BLaER1 (cell line): ENCODE measurements at regions not wholly inside any gene's neighbourhood (a gene's known extent, or its start where the extent isn't known, plus 50 kb on each side); places are given as distances from the start of the nearest gene placed in this dataset.
"Not testable (repeated sequence)": the region's sequence is repeated elsewhere in the genome, so short reads cannot be mapped to it uniquely, and the experiment has no call there.

Experiments used
- H3K27ac ChIP-seq: shearing (Covaris generic); formaldehyde crosslinking; 2 replicates; pipeline ENCODE4 v1.8.1; 2022
- H3K27me3 ChIP-seq: shearing (Covaris generic); formaldehyde crosslinking; 2 replicates; pipeline ENCODE4 v1.8.1; 2022
- H3K36me3 ChIP-seq: shearing (Covaris generic); formaldehyde crosslinking; 2 replicates; pipeline ENCODE4 v1.8.1; 2022
- H3K4me1 ChIP-seq: shearing (Covaris generic); formaldehyde crosslinking; 2 replicates; pipeline ENCODE4 v1.8.1; 2022
- H3K4me2 ChIP-seq: shearing (Covaris generic); formaldehyde crosslinking; 2 replicates; pipeline ENCODE4 v1.8.1; 2022
- H3K4me3 ChIP-seq: shearing (Covaris generic); formaldehyde crosslinking; 2 replicates; pipeline ENCODE4 v1.8.1; 2022
- H3K9ac ChIP-seq: shearing (Covaris generic); formaldehyde crosslinking; 2 replicates; pipeline ENCODE4 v1.8.1; 2022
- H3K9me3 ChIP-seq: shearing (Covaris generic); formaldehyde crosslinking; 2 replicates; pipeline ENCODE4 v1.8.1; 2022
- H4K20me1 ChIP-seq: shearing (Covaris generic); formaldehyde crosslinking; 2 replicates; pipeline ENCODE4 v1.8.1; 2022
- Cebpa-rat ChIP-seq: shearing (Covaris generic); IDR thresholded peaks from 2 replicates; pipeline ENCODE4 v1.8.1; 2022

DNA sequence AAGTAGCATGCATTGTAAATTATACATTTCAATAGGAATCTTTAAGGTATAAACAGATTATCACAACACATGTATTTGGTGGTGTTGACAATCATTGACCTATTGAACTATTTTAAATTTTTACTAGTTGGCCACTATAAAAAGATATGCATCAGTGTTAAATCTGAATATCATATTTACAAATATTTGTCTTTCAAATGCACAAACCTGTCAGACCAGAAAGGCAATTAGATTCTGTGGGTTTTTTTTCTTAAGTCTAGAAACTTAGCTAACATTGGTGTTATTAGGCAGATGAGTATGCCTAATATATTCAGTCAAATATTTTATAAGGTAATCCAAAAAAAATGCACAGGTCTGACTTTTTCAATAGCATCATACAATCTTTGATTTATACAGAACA, 241.4 kb upstream of the DGKB start:
- Histone ChIP-seq H3K27ac (no peak overlapping the region), H3K9me3 (no peaks in the 10 kb centered on the region), H3K36me3 (no peaks in the 10 kb centered on the region), H3K27me3 (no peaks in the 10 kb centered on the region), H3K4me3 (no peak overlapping the region), H3K4me2 (no peak overlapping the region), H3K9ac (no peak overlapping the region), H3K4me1 (no peaks in the 10 kb centered on the region), H4K20me1 (no peaks in the 10 kb centered on the region)
- no peak for TF ChIP-seq Cebpa-rat

DNA sequence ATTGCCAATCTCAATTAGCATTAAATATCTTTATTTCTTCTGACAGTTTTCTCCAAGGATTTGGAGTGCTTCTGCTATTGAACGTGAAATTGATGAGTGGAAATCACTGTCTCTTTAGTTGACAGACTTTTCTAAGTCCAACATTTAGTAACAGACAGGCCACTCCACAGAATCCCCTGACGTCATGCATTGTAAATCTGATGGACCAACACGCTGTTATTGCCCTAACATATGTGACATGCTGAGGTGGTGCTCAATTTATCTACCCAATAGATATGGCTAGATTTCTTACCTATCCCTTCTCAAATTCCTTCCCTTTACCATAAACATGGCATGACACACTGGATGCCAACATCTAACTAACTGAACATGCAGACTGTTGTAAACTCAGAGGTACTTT, 240.6 kb upstream of the DGKB start:
- no peak overlapping the region for H3K4me3 ChIP-seq
- no peaks in the 10 kb centered on the region for H3K36me3 ChIP-seq
- no peaks in the 10 kb centered on the region for H3K27me3 ChIP-seq
- H3K9ac ChIP-seq, result no peak overlapping the region
- H3K4me1 ChIP-seq, result no peaks in the 10 kb centered on the region
- no peaks in the 10 kb centered on the region for H3K9me3 ChIP-seq
- H4K20me1 ChIP-seq, result no peaks in the 10 kb centered on the region
- no peak overlapping the region for H3K27ac ChIP-seq
- no peak for TF ChIP-seq Cebpa-rat
- no peak overlapping the region for H3K4me2 ChIP-seq

DNA sequence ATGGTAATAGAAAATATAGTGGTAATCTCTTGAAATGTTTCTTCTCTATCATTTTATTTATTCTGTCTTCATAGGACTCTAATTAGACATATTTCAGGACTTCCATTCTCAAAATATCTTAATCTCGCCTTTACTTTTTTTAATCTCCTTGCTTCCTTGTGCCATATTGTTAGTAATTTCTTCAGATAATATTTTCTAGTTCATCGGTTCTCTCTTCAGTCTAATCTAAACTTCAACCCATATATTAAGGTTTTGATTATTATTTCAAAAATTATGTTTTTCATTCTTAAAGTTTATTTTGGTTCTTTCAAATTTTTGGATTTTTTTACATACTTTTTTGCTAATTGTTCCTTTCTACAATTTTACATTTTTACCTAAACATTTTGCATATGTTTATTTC, 237.9 kb upstream of the DGKB start:
- no peak for TF ChIP-seq Cebpa-rat
- no peak overlapping the region for H3K9ac ChIP-seq

DNA sequence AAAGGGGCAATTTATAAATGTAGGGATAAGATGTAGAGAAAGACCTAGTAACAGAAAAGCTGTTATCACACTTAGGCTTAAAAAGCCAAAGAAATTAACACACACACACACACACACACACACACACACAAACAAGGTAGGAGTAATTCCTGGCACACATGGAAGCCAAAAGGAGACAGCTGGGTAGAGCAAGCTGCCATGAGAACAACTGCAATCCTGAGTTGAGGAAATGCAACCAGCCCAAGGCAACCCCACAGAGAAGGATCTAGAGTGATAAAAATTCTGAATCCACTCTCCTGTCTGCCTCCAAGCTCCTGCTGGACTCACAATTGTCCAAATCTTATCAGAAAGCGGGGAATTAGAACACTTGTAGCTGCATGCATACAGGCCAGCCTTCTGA, 229.1 kb upstream of the DGKB start:
- Histone ChIP-seq H3K4me2 (no peak overlapping the region), H3K27me3 (no peaks in the 10 kb centered on the region), H3K27ac (no peak overlapping the region), H4K20me1 (no peaks in the 10 kb centered on the region), H3K4me3 (no peak overlapping the region), H3K36me3 (no peaks in the 10 kb centered on the region), H3K9me3 (no peaks in the 10 kb centered on the region), H3K4me1 (no peaks in the 10 kb centered on the region), H3K9ac (no peak overlapping the region)
- no peak for TF ChIP-seq Cebpa-rat

More for the DNA sequence above, 237.9 kb upstream of the DGKB start:
- H4K20me1 ChIP-seq, result no peaks in the 10 kb centered on the region
- H3K9me3 ChIP-seq, result no peaks in the 10 kb centered on the region
- H3K4me2 ChIP-seq, result no peak overlapping the region
- H3K27ac ChIP-seq, result no peak overlapping the region
- no peak overlapping the region for H3K4me3 ChIP-seq
- no peaks in the 10 kb centered on the region for H3K4me1 ChIP-seq
- no peaks in the 10 kb centered on the region for H3K27me3 ChIP-seq
- no peaks in the 10 kb centered on the region for H3K36me3 ChIP-seq

DNA sequence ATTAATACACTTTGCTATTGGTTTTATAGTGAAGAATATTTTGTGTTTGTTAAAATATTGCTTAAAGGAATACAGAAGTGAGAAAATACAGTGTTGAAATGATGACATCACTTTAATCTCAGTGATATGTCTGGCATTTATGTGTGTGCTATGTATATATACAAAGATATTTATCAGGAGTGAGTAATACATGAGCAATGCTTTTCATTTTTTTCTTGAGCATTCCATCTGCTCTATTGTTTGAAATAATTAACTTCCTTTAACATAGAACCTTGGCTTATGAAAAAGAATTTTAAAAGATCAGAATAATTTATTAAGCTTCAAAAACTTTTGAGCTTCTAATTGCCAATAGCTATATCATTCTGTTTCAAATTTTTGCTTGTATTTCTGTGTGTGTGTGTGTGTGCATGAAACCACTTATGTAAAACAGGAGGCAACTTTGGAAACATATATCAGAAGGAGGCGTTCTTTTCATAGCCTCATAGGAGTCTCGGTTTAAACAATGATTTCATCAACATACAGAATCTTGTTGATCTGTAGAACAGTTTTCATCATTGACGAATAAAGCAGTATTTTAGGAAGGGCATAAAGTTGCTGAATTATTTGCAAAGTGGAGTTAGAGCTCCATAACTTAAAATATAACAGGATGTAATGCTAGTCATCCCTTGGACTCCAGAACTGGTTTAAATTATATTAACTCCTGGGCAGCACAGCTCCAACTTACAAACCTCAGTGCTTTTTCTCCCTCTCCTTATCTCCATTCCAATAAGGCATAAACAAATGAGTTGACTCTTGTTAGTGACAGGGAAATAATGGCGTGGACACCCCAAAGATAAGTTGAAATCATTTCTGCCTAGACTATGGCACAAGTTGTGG, 228.4 kb upstream of the DGKB start:
- no peaks in the 10 kb centered on the region for H3K9me3 ChIP-seq
- H3K4me3 ChIP-seq, result no peak overlapping the region
- H3K27me3 ChIP-seq, result no peaks in the 10 kb centered on the region
- no peak overlapping the region for H3K9ac ChIP-seq
- H3K36me3 ChIP-seq, result no peaks in the 10 kb centered on the region
- no peak overlapping the region for H3K4me2 ChIP-seq
- no peaks in the 10 kb centered on the region for H4K20me1 ChIP-seq
- no peaks in the 10 kb centered on the region for H3K4me1 ChIP-seq
- no peak overlapping the region for H3K27ac ChIP-seq
- TF ChIP-seq Cebpa-rat, result no peak

DNA sequence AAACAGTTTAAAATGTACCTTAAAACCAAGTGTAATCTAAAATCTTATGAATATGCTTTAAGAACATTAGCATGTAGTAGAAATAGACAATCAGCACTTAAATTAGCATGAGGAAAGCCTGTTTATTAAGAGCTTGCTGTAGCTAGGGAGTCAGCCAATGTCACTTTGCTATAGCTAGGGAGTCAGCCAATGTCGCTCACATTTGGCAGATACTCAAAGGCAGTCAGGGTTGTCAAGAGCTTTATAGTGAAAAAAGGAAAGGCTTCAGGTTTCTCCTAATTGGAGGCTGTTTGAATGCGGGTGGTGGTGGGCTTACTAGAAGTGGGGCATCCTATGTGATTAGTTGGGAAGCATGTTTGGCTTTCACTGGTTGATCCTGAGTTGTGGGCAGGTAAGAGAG, 226.2 kb upstream of the DGKB start:
- Histone ChIP-seq H4K20me1 (no peaks in the 10 kb centered on the region), H3K27me3 (no peaks in the 10 kb centered on the region), H3K27ac (no peak overlapping the region), H3K9ac (no peak overlapping the region), H3K4me3 (no peak overlapping the region), H3K9me3 (no peaks in the 10 kb centered on the region), H3K4me1 (no peaks in the 10 kb centered on the region), H3K36me3 (no peaks in the 10 kb centered on the region), H3K4me2 (no peak overlapping the region)
- TF ChIP-seq Cebpa-rat, result no peak

DNA sequence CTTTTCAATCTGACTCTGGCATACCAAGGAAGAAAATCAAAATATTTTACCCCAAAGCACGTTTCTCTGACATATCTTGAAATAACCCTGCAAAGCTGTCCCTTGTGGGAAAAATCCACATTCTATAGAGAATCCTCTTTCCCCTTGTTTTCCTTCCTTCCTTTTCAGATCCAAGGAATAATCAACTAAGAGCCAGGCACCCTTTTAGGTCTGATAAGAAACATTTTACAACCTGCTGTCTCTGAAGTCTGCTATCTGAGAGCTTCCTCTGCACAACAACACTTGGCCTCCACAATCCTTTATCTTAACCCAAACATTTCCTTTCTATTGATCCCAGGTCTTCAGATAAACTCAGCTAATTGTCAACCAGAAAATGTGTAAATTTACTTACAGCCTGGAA, 224.1 kb upstream of the DGKB start:
- not testable (repeated sequence) for H3K36me3 ChIP-seq, H3K27me3 ChIP-seq, H4K20me1 ChIP-seq, H3K4me1 ChIP-seq, H3K9me3 ChIP-seq, H3K9ac ChIP-seq, H3K4me3 ChIP-seq, H3K4me2 ChIP-seq, H3K27ac ChIP-seq

DNA sequence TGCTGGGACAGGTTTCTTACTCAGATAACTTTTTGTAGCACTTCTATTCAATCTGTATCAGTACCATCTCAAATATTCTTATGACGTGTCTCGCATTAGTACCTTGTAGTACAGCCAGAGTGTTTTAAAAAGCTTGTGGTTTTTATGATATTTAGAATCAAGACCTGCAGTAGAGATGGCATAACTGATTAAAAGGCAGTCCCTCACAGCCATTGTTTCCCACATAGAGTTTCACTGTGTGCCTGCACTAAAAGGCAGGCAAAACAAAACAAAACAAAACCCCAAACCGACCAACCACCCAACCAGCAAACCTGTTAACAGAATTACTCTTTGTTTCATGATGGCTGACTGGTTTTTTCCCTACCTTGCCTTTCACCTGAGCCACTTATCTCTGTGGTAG, 221.3 kb upstream of the DGKB start:
- Histone ChIP-seq H3K27me3 (no peaks in the 10 kb centered on the region), H3K4me1 (no peaks in the 10 kb centered on the region), H3K9me3 (no peaks in the 10 kb centered on the region), H4K20me1 (no peaks in the 10 kb centered on the region), H3K27ac (no peak overlapping the region), H3K9ac (no peak overlapping the region), H3K4me2 (no peak overlapping the region), H3K36me3 (no peaks in the 10 kb centered on the region), H3K4me3 (no peak overlapping the region)
- no peak for TF ChIP-seq Cebpa-rat

DNA sequence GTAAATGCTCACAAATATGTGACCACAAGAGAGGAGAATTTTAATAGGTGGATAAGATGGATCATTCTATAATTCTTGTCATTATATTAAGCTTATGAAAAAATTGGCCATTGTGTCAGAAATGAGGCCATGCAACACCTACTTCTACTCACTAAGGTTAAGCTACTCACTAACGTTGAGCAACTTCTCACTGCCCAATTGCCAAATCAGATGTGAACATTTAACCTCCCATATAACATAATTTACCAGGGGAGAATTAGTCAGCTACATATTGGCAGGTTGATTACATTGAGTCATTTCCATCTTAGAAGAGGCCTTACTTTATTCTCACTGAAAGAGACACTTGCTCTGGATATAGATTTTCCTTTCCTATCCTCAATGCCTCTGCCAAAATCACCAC, 211.2 kb upstream of the DGKB start:
- H3K27ac ChIP-seq, result no peak overlapping the region
- no peak overlapping the region for H3K9ac ChIP-seq
- no peak for TF ChIP-seq Cebpa-rat
- no peaks in the 10 kb centered on the region for H3K36me3 ChIP-seq
- no peaks in the 10 kb centered on the region for H4K20me1 ChIP-seq
- no peaks in the 10 kb centered on the region for H3K27me3 ChIP-seq
- no peak overlapping the region for H3K4me2 ChIP-seq
- no peaks in the 10 kb centered on the region for H3K9me3 ChIP-seq
- no peaks in the 10 kb centered on the region for H3K4me1 ChIP-seq
- H3K4me3 ChIP-seq, result no peak overlapping the region

DNA sequence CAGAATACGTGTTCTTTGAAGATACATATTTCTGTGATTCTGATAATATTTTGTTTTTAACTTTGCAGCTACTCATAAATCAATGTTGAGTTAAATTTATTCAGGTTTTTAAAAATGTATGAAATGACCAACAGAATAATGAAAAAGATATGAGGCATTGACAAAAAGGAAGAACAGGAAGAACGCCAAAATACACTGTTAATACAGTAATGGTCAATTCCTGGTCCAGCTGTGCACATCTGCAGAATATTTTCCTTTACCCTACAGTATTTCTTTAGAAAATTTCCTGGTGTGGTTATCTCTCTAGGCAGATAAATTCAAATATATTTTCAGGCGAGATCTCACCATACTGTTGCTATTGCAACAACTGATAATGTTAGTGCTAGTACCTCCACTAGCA, 203.2 kb upstream of the DGKB start:
- no peaks in the 10 kb centered on the region for H3K36me3 ChIP-seq
- H3K9me3 ChIP-seq, result no peaks in the 10 kb centered on the region

More for the DNA sequence above, 203.2 kb upstream of the DGKB start:
- Histone ChIP-seq H3K4me1 (no peaks in the 10 kb centered on the region), H3K27me3 (no peaks in the 10 kb centered on the region), H4K20me1 (no peaks in the 10 kb centered on the region), H3K4me3 (no peak overlapping the region), H3K27ac (no peak overlapping the region), H3K9ac (no peak overlapping the region), H3K4me2 (no peak overlapping the region)
- TF ChIP-seq Cebpa-rat, result no peak
